ENCODE measurements at regions not wholly inside any gene's neighbourhood (a gene's known extent, or its start where the extent isn't known, plus 50 kb on each side); places are given as distances from the start of the nearest gene placed in this dataset.
"Not testable (repeated sequence)": the region's sequence is repeated elsewhere in the genome, so short reads cannot be mapped to it uniquely, and the experiment has no call there.

DNA sequence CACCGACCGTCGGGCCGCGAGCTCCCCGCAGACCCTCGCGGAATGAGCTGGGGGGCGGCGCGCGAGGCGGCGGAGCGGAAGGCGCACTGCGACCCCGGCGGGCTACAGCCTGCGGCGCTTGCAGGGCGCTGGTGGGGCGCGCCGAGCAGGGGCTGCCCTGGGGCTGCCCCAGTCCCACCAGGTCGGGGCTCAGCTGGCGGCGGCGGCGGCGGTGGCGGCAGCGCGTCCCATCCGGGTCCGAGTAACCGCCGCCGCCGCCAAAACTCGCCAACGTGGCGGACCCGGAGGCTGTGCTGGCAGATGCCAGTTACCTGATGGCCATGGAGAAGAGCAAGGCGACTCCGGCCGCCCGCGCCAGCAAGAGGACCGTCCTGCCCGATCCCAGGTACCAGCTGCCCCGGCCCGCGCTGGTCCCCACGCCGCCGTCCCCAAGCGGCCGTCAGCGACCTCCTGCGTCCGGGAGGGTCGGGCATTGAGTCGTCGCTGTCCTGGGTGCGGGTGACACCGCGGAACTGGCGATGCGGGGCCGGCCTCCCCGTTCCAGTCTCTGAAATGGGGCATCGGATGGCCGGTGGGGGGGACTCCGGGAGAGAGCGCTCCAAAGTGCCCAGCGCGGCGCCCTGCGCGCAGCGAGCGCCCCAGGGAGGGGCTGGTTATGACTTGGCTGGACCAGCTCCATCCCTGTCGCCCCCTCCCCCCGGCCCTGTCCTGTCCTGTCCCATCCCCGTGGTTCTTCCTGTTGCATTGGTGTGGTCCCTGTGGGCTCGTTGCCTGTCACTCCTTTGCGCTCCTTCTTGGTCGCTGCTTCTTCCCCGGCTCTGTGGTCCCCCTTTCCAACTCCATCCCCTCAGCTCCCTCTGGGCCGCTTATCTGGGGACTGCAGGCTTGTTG is 63.5 kb downstream of the CRYBB2 start:
- Histone ChIP-seq H4K20me1 (replicated peaks; ENCODE audit: control insufficient read depth, extremely low read depth, insufficient read depth, low read length) (no peaks in the 10 kb centered on the region), H3K36me3 (ENCODE audit: control insufficient read depth in 2 of 2, extremely low read depth in 1 of 2, insufficient read depth in 2 of 2, low read length in 2 of 2) (no peaks in the 10 kb centered on the region), H3K79me2 (ENCODE audit: control insufficient read depth, insufficient read depth, low read length) (no peaks in the 10 kb centered on the region), H3K4me1 (ENCODE audit: control insufficient read depth, extremely low read depth, insufficient read depth, low read length) (no peaks in the 10 kb centered on the region), H3K4me2 (ENCODE audit: insufficient read depth, low read length) (no peak overlapping the region), H3K9me1 (replicated peaks; ENCODE audit: control insufficient read depth, extremely low read depth, insufficient read depth, low read length) (no peaks in the 10 kb centered on the region), H3K27ac (ENCODE audit: insufficient read depth, low read depth, low read length) (no peak overlapping the region), H3K4me3 (replicated peaks in 1 of 3; ENCODE audit: insufficient read depth in 1 of 3, low read depth in 1 of 3, low read length in 3 of 3) (no peak overlapping the region), H3K9me3 (replicated peaks; ENCODE audit: control insufficient read depth, insufficient read depth, low read length) (no peaks in the 10 kb centered on the region), H3K9ac (replicated peaks; ENCODE audit: extremely low read depth, insufficient read depth, low read length) (no peak overlapping the region), H2AFZ (ENCODE audit: low read depth, low read length) (no peak overlapping the region), H3K27me3 (ENCODE audit: control insufficient read depth in 2 of 2, insufficient read depth in 2 of 2, low read length in 2 of 2) (peaks cover 24 to 33% of the 10 kb centered on the region in 2 experiments)
- FAIRE-seq (no peak), DNase-seq (ENCODE audit: low read depth, low spot score) (no peak)
- dilution Hi-C loops (cut with MboI; ENCODE audit: extremely low pct_ligation_motif_present, low sequenced_read_pairs): no loop called here
- TF ChIP-seq MYC (IDR thresholded peaks at IDR 0.05; ENCODE audit: low read depth, low read length) (no peak), EZH2 (IDR thresholded peaks at IDR 0.05; ENCODE audit: borderline replicate concordance, low read depth, low read length, severe bottlenecking) (peak; percentile 95)
- POLR2A ChIA-PET: no interaction called here
- intact Hi-C loops (cut with micrococcal nuclease): no loop called here
- CTCF ChIA-PET: no interaction called here
- BruUV-seq (replicated peaks): no TSS peak

DNA sequence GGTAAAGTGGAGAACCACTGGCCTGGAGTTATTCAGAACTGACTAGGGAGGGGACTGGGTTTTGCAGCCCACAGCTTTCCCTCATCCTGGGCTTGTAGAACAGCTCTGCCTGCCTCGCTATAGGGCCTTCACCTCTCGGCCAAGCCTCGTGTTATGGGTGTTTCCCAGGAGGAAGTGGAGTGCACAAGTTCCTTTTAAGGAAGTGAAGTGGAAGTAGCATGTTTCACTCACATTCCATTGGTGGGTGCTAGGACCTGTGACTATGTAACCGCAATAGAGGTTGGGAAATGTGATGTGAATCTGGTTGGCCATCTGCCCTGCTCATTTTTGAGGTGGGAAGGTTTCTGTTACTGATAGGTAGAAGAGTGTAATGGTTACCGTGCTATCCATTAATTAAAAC is 69.0 kb downstream of the CRYBB2 start:
- FAIRE-seq, CTCF ChIA-PET: not testable (repeated sequence)

DNA sequence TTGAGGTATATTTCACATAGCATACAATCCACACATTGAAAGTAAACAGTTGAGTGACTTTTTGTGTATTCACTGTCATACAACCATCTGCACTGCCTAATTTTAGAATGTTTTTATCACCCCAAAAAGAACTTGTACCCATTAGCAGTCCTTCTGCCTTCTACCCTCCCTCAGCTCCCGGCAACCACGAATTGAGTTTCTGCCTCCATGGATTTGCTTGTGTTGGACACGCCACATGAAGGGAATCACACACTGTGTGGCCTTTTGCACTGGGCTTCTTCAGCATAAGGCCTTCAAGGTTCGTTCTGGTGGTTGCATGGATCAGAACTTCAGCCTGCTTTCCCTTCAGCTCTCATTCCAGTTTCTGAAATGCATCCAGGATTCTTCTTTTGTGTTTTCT is 82.5 kb downstream of the CRYBB2 start:
- H3K27me3 ChIP-seq (ENCODE audit: control insufficient read depth in 2 of 2, insufficient read depth in 2 of 2, low read length in 2 of 2); H2AFZ ChIP-seq (ENCODE audit: low read depth, low read length); H3K4me1 ChIP-seq (ENCODE audit: control insufficient read depth, extremely low read depth, insufficient read depth, low read length); H3K79me2 ChIP-seq (ENCODE audit: control insufficient read depth, insufficient read depth, low read length); H3K9me1 ChIP-seq (replicated peaks; ENCODE audit: control insufficient read depth, extremely low read depth, insufficient read depth, low read length); H4K20me1 ChIP-seq (replicated peaks; ENCODE audit: control insufficient read depth, extremely low read depth, insufficient read depth, low read length); H3K9me3 ChIP-seq (replicated peaks; ENCODE audit: control insufficient read depth, insufficient read depth, low read length); BruUV-seq (replicated peaks); dilution Hi-C loops (cut with MboI; ENCODE audit: extremely low pct_ligation_motif_present, low sequenced_read_pairs); H3K36me3 ChIP-seq (ENCODE audit: control insufficient read depth in 2 of 2, extremely low read depth in 1 of 2, insufficient read depth in 2 of 2, low read length in 2 of 2); H3K9ac ChIP-seq (replicated peaks; ENCODE audit: extremely low read depth, insufficient read depth, low read length); FAIRE-seq; DNase-seq (ENCODE audit: low read depth, low spot score); H3K27ac ChIP-seq (ENCODE audit: insufficient read depth, low read depth, low read length); CTCF ChIA-PET; H3K4me3 ChIP-seq (replicated peaks in 1 of 3; ENCODE audit: insufficient read depth in 1 of 3, low read depth in 1 of 3, low read length in 3 of 3); POLR2A ChIA-PET; H3K4me2 ChIP-seq (ENCODE audit: insufficient read depth, low read length): not testable (repeated sequence)
- intact Hi-C loops (cut with micrococcal nuclease): loop anchor here (5.0 kb wide), 1 partner anchor 305 kb away; no protein-coding TSS in a partner anchor

More for the DNA sequence above, 69.0 kb downstream of the CRYBB2 start:
- intact Hi-C loops (cut with micrococcal nuclease); DNase-seq (ENCODE audit: low read depth, low spot score); H2AFZ ChIP-seq (ENCODE audit: low read depth, low read length); H3K27ac ChIP-seq (ENCODE audit: insufficient read depth, low read depth, low read length); H3K4me2 ChIP-seq (ENCODE audit: insufficient read depth, low read length); H3K4me3 ChIP-seq (replicated peaks in 1 of 3; ENCODE audit: insufficient read depth in 1 of 3, low read depth in 1 of 3, low read length in 3 of 3); dilution Hi-C loops (cut with MboI; ENCODE audit: extremely low pct_ligation_motif_present, low sequenced_read_pairs); H3K9me1 ChIP-seq (replicated peaks; ENCODE audit: control insufficient read depth, extremely low read depth, insufficient read depth, low read length); POLR2A ChIA-PET; H3K36me3 ChIP-seq (ENCODE audit: control insufficient read depth in 2 of 2, extremely low read depth in 1 of 2, insufficient read depth in 2 of 2, low read length in 2 of 2); H3K79me2 ChIP-seq (ENCODE audit: control insufficient read depth, insufficient read depth, low read length); BruUV-seq (replicated peaks); H4K20me1 ChIP-seq (replicated peaks; ENCODE audit: control insufficient read depth, extremely low read depth, insufficient read depth, low read length); H3K9me3 ChIP-seq (replicated peaks; ENCODE audit: control insufficient read depth, insufficient read depth, low read length); H3K9ac ChIP-seq (replicated peaks; ENCODE audit: extremely low read depth, insufficient read depth, low read length); H3K27me3 ChIP-seq (ENCODE audit: control insufficient read depth in 2 of 2, insufficient read depth in 2 of 2, low read length in 2 of 2); H3K4me1 ChIP-seq (ENCODE audit: control insufficient read depth, extremely low read depth, insufficient read depth, low read length): not testable (repeated sequence)

DNA sequence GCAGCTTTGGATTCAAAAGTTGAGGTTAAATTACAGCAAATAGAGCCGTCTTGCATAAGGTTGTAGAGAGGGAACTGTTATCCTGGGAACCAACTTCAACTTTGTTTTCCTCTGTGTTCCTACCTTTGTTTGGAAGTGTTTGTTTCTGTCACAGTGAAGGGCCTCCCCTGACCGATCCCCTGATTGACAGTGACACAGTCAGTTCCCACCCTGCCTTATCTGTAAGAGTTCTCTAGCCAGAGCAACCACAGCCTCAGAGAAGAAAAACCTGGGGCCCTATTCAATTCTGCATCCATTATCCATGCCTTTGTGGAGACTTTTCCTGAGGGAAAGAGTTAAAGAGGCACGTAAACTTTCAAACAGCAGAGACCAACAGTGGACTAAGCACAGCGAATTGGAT is 90.1 kb downstream of the CRYBB2 start:
- H3K27ac ChIP-seq (ENCODE audit: insufficient read depth, low read depth, low read length); H3K27me3 ChIP-seq (ENCODE audit: control insufficient read depth in 2 of 2, insufficient read depth in 2 of 2, low read length in 2 of 2); H3K4me2 ChIP-seq (ENCODE audit: insufficient read depth, low read length); H3K4me3 ChIP-seq (replicated peaks in 1 of 3; ENCODE audit: insufficient read depth in 1 of 3, low read depth in 1 of 3, low read length in 3 of 3); intact Hi-C loops (cut with micrococcal nuclease); H4K20me1 ChIP-seq (replicated peaks; ENCODE audit: control insufficient read depth, extremely low read depth, insufficient read depth, low read length); H2AFZ ChIP-seq (ENCODE audit: low read depth, low read length); BruUV-seq (replicated peaks); H3K79me2 ChIP-seq (ENCODE audit: control insufficient read depth, insufficient read depth, low read length); H3K9me3 ChIP-seq (replicated peaks; ENCODE audit: control insufficient read depth, insufficient read depth, low read length); dilution Hi-C loops (cut with MboI; ENCODE audit: extremely low pct_ligation_motif_present, low sequenced_read_pairs); H3K9me1 ChIP-seq (replicated peaks; ENCODE audit: control insufficient read depth, extremely low read depth, insufficient read depth, low read length); POLR2A ChIA-PET; DNase-seq (ENCODE audit: low read depth, low spot score); H3K4me1 ChIP-seq (ENCODE audit: control insufficient read depth, extremely low read depth, insufficient read depth, low read length); H3K9ac ChIP-seq (replicated peaks; ENCODE audit: extremely low read depth, insufficient read depth, low read length); H3K36me3 ChIP-seq (ENCODE audit: control insufficient read depth in 2 of 2, extremely low read depth in 1 of 2, insufficient read depth in 2 of 2, low read length in 2 of 2): not testable (repeated sequence)
- peak; percentile 58 for FAIRE-seq
- CTCF ChIA-PET: interaction anchor here (1.8 kb wide), 1 partner anchor 24 kb away, joined by 4 read pairs; no protein-coding TSS in a partner anchor
